GM23338 (cell line): ENCODE measurements at regions not wholly inside any gene's neighbourhood (a gene's known extent, or its start where the extent isn't known, plus 50 kb on each side); places are given as distances from the start of the nearest gene placed in this dataset.

Experiments
- ATAC-seq: fragments of 200-7000 bp; cut with Tn5 transposase; 3 replicates; pipeline ENCODE4 v1.9.1; 2020
- DNase-seq: peaks from one replicate; pipeline ENCODE4 v3.0.0-alpha.2; 2015; ENCODE audit warnings: low spot score
- H2AFZ ChIP-seq: fragments of 200-600 bp; sonication (generic); 2 replicates; pipeline ENCODE4 v1.8.0; 2016; ENCODE audit warnings: antibody characterized with exemption, mild to moderate bottlenecking, moderate library complexity
- H3F3A ChIP-seq: fragments of 200-600 bp; sonication (generic); replicated peaks from 2 replicates; pipeline ENCODE4 v1.8.0; 2017; ENCODE audit warnings: antibody characterized with exemption, mixed run types, low read depth
- H3K27ac ChIP-seq: fragments of 200-600 bp; sonication (generic); 2 replicates; pipeline ENCODE4 v1.6.1; 2016; ENCODE audit warnings: low read depth
- H3K27me3 ChIP-seq: fragments of 200-600 bp; sonication (generic); 2 replicates; pipeline ENCODE4 v1.8.0; 2016; ENCODE audit warnings: mild to moderate bottlenecking, mixed run types, moderate library complexity; ENCODE audit not compliant: insufficient read depth
- H3K36me3 ChIP-seq: fragments of 200-600 bp; sonication (generic); 2 replicates; pipeline ENCODE4 v1.8.0; 2016; ENCODE audit warnings: mild to moderate bottlenecking; ENCODE audit not compliant: insufficient read depth
- H3K4me1 ChIP-seq: fragments of 200-600 bp; sonication (generic); 2 replicates; pipeline ENCODE4 v1.8.0; 2016; ENCODE audit warnings: mild to moderate bottlenecking, moderate library complexity; ENCODE audit not compliant: insufficient read depth
- H3K4me2 ChIP-seq: fragments of 200-600 bp; sonication (generic); 2 replicates; pipeline ENCODE4 v1.7.1; 2017; ENCODE audit warnings: mixed run types
- H3K4me3 ChIP-seq: fragments of 200-600 bp; sonication (generic); 2 replicates; pipeline ENCODE4 v1.6.1; 2016; ENCODE audit warnings: mixed run types
- H3K79me2 ChIP-seq: fragments of 200-600 bp; sonication (generic); replicated peaks from 2 replicates; pipeline ENCODE4 v1.8.0; 2017; ENCODE audit warnings: mild to moderate bottlenecking; ENCODE audit not compliant: insufficient read depth
- H3K9me2 ChIP-seq: fragments of 200-600 bp; sonication (generic); 2 replicates; pipeline ENCODE4 v1.8.0; 2017; ENCODE audit not compliant: insufficient read depth
- H4K20me1 ChIP-seq: fragments of 200-600 bp; sonication (generic); replicated peaks from 2 replicates; pipeline ENCODE4 v1.8.0; 2017; ENCODE audit warnings: mild to moderate bottlenecking; ENCODE audit not compliant: insufficient read depth
- H3K27ac Mint-ChIP-seq: 2 replicates; pipeline ENCODE4 v1.8.0; 2020; ENCODE audit warnings: inconsistent platforms, mild to moderate bottlenecking, moderate library complexity, mixed read lengths
- H3K27me3 Mint-ChIP-seq: 3 replicates; pipeline ENCODE4 v1.8.0; 2022; ENCODE audit warnings: low read depth, mild to moderate bottlenecking, moderate library complexity, mixed read lengths, inconsistent platforms; ENCODE audit not compliant: insufficient read depth, poor library complexity
- H3K36me3 Mint-ChIP-seq: 3 replicates; pipeline ENCODE4 v1.8.0; 2021; ENCODE audit warnings: low read depth, mild to moderate bottlenecking, inconsistent platforms, moderate library complexity, mixed read lengths
- H3K4me1 Mint-ChIP-seq: 3 replicates; pipeline ENCODE4 v1.8.0; 2020; ENCODE audit warnings: mild to moderate bottlenecking, inconsistent platforms, mixed read lengths
- H3K4me3 Mint-ChIP-seq: 3 replicates; pipeline ENCODE4 v1.8.0; 2021; ENCODE audit warnings: moderate library complexity, mild to moderate bottlenecking, inconsistent platforms, mixed read lengths
- H3K9me3 Mint-ChIP-seq: 3 replicates; pipeline ENCODE4 v1.8.0; 2020; ENCODE audit warnings: moderate library complexity, mild to moderate bottlenecking, inconsistent platforms, mixed read lengths
- CREB1 ChIP-seq: fragments of 250-450 bp; sonication (Bioruptor Pico); IDR thresholded peaks from 2 replicates; pipeline ENCODE4 v1.5.0; 2020; ENCODE audit warnings: low read depth, mild to moderate bottlenecking, moderate library complexity
- ETS1 ChIP-seq: IDR thresholded peaks from 2 replicates; pipeline ENCODE4 v1.6.1; 2016; ENCODE audit warnings: antibody characterized with exemption
- EZH2phosphoT487 ChIP-seq: fragments of 200-600 bp; sonication (generic); IDR thresholded peaks from one replicate; pipeline ENCODE4 v1.8.1; 2018; ENCODE audit warnings: antibody characterized with exemption; ENCODE audit not compliant: unreplicated experiment
- JUNB ChIP-seq: IDR thresholded peaks from one replicate; pipeline ENCODE4 v1.6.1; 2016; ENCODE audit warnings: antibody characterized with exemption; ENCODE audit not compliant: unreplicated experiment
- NANOG ChIP-seq: IDR thresholded peaks from 2 replicates; pipeline ENCODE4 v1.6.1; 2016; ENCODE audit warnings: antibody characterized with exemption, borderline replicate concordance
- POLR2AphosphoS5 ChIP-seq: IDR thresholded peaks from 2 replicates; pipeline ENCODE4 v1.6.1; 2016; ENCODE audit warnings: antibody characterized with exemption, low read depth
- STAT1 ChIP-seq: IDR thresholded peaks from one replicate; pipeline ENCODE4 v1.6.1; 2016; ENCODE audit warnings: antibody characterized with exemption; ENCODE audit not compliant: unreplicated experiment
- ZNF114 ChIP-seq: fragments of 250-450 bp; sonication (Bioruptor Pico); IDR thresholded peaks from 2 replicates; pipeline ENCODE4 v1.5.0; 2020; ENCODE audit warnings: mild to moderate bottlenecking, moderate library complexity
- ZNF331 ChIP-seq: fragments of 250-450 bp; sonication (Bioruptor Pico); IDR thresholded peaks from 2 replicates; pipeline ENCODE4 v1.5.0; 2020; ENCODE audit warnings: low read depth, mild to moderate bottlenecking, moderate library complexity
- TF ChIP-seq, protein P1 (sequence below), 2 experiments: fragments of 200-600 bp in 1 of 2; sonication (generic) in 1 of 2; conservative IDR thresholded peaks; 2 replicates each; pipeline versions ENCODE4 v1.5.1 to v1.6.1; 2016 to 2017; ENCODE audit warnings: antibody characterized with exemption in 2 of 2, low read depth in 2 of 2, mild to moderate bottlenecking in 2 of 2, moderate library complexity in 1 of 2
- TF ChIP-seq, protein P2 (sequence below): IDR thresholded peaks from one replicate; pipeline ENCODE4 v1.6.1; 2018; ENCODE audit warnings: antibody characterized with exemption; ENCODE audit not compliant: unreplicated experiment

DNA sequence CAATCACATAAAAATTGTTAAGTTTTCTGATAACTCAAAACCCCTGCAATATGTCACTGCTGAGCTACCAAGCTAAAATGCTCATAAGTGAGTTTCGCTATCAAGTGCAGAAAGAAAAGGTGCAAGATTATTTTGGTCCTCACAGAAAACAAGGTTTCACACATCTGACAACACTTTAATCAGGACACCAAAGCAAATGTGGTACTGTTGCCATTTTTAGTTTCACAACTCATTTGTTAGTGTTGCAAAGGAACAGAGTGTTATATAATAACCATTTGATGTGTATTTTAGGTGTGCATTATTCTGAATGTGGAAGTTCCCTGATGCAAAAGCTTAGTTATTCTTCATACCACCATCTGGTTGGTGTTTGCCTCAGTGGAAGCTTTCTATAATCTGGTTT lies 956.2 kb downstream of the DSC3 start:
- H3K4me3 Mint-ChIP-seq = no peak overlapping the region
- H3K79me2 ChIP-seq = no peaks in the 10 kb centered on the region
- no peaks in the 10 kb centered on the region; the same call in 1 of the 2 replicates for H3K9me2 ChIP-seq
- no peaks in the 10 kb centered on the region for H3K27me3 ChIP-seq
- H2AFZ ChIP-seq = no peak overlapping the region
- no peaks in the 10 kb centered on the region for H3K4me1 ChIP-seq
- no peak for DNase-seq
- no peaks in the 10 kb centered on the region for H4K20me1 ChIP-seq
- no peaks in the 10 kb centered on the region; the same call in 2 of the 3 replicates for H3K4me1 Mint-ChIP-seq
- no peak overlapping the region for H3K4me2 ChIP-seq
- no peak for ATAC-seq
- H3K9me3 Mint-ChIP-seq = 0 out of 3 replicates have a peak, but pooled peaks cover 3% of the 10 kb centered on the region
- no peak overlapping the region for H3K27ac ChIP-seq
- H3F3A ChIP-seq = no peaks in the 10 kb centered on the region
- H3K27me3 Mint-ChIP-seq = peaks cover 4% of the 10 kb centered on the region
- no peak overlapping the region for H3K27ac Mint-ChIP-seq
- H3K4me3 ChIP-seq = no peak overlapping the region
- H3K36me3 Mint-ChIP-seq = no peaks in the 10 kb centered on the region
- no peaks in the 10 kb centered on the region for H3K36me3 ChIP-seq
- TF ChIP-seq JUNB (no peak), NANOG (no peak), EZH2phosphoT487 (no peak), ETS1 (no peak), STAT1 (no peak), ZNF114 (no peak), ZNF331 (CRISPR knock-in tag) (no peak), POLR2AphosphoS5 (no peak), CREB1 (CRISPR knock-in tag) (no peak)
- TF ChIP-seq, protein P1, sequence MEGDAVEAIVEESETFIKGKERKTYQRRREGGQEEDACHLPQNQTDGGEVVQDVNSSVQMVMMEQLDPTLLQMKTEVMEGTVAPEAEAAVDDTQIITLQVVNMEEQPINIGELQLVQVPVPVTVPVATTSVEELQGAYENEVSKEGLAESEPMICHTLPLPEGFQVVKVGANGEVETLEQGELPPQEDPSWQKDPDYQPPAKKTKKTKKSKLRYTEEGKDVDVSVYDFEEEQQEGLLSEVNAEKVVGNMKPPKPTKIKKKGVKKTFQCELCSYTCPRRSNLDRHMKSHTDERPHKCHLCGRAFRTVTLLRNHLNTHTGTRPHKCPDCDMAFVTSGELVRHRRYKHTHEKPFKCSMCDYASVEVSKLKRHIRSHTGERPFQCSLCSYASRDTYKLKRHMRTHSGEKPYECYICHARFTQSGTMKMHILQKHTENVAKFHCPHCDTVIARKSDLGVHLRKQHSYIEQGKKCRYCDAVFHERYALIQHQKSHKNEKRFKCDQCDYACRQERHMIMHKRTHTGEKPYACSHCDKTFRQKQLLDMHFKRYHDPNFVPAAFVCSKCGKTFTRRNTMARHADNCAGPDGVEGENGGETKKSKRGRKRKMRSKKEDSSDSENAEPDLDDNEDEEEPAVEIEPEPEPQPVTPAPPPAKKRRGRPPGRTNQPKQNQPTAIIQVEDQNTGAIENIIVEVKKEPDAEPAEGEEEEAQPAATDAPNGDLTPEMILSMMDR (conservative IDR thresholded peaks at IDR 0.05; ENCODE audit: low read depth in 2 of 2) = no peak

DNA sequence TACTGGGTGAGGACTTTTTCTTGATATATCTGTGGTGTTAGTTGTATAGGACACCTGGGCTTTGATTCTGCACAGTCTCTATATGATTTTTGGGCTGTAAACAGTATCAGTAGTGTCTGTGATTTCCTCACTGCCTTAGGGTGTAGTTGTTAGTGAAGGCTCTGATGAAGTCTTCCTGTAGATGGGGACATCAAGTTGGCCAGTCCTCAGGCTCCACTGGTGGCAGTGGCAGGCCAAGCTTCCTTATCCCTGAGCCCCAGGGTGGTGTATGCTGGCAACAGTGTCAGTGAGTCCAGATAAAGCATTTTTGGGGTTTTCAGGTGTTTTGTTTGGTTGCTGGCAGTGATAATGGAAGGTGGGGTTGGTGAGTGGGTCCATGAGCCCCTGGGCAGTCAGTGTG lies 961.4 kb downstream of the DSC3 start:
- H3K9me3 Mint-ChIP-seq = peaks cover 7% of the 10 kb centered on the region; the same call in 2 of the 3 replicates
- no peak overlapping the region; the same call in 1 of the 2 replicates for H3K27ac Mint-ChIP-seq
- Histone ChIP-seq H2AFZ (no peak overlapping the region), H3F3A (no peaks in the 10 kb centered on the region), H3K4me1 (no peaks in the 10 kb centered on the region), H3K27me3 (no peaks in the 10 kb centered on the region), H3K27ac (no peak overlapping the region), H3K9me2 (no peaks in the 10 kb centered on the region; the same call in 1 of the 2 replicates), H3K79me2 (no peaks in the 10 kb centered on the region), H3K4me3 (no peak overlapping the region), H3K4me2 (no peak overlapping the region), H4K20me1 (no peaks in the 10 kb centered on the region), H3K36me3 (no peaks in the 10 kb centered on the region)
- no peaks in the 10 kb centered on the region; the same call in 2 of the 3 replicates for H3K4me1 Mint-ChIP-seq
- no peak for ATAC-seq
- no peaks in the 10 kb centered on the region for H3K36me3 Mint-ChIP-seq
- DNase-seq = no peak
- H3K27me3 Mint-ChIP-seq = peaks cover 2% of the 10 kb centered on the region
- H3K4me3 Mint-ChIP-seq = no peak overlapping the region
- TF ChIP-seq, protein P1 (conservative IDR thresholded peaks at IDR 0.05; ENCODE audit: low read depth in 2 of 2) = no peak
- TF ChIP-seq ETS1 (no peak), ZNF114 (no peak), NANOG (no peak), EZH2phosphoT487 (no peak)
- TF ChIP-seq, protein P2, sequence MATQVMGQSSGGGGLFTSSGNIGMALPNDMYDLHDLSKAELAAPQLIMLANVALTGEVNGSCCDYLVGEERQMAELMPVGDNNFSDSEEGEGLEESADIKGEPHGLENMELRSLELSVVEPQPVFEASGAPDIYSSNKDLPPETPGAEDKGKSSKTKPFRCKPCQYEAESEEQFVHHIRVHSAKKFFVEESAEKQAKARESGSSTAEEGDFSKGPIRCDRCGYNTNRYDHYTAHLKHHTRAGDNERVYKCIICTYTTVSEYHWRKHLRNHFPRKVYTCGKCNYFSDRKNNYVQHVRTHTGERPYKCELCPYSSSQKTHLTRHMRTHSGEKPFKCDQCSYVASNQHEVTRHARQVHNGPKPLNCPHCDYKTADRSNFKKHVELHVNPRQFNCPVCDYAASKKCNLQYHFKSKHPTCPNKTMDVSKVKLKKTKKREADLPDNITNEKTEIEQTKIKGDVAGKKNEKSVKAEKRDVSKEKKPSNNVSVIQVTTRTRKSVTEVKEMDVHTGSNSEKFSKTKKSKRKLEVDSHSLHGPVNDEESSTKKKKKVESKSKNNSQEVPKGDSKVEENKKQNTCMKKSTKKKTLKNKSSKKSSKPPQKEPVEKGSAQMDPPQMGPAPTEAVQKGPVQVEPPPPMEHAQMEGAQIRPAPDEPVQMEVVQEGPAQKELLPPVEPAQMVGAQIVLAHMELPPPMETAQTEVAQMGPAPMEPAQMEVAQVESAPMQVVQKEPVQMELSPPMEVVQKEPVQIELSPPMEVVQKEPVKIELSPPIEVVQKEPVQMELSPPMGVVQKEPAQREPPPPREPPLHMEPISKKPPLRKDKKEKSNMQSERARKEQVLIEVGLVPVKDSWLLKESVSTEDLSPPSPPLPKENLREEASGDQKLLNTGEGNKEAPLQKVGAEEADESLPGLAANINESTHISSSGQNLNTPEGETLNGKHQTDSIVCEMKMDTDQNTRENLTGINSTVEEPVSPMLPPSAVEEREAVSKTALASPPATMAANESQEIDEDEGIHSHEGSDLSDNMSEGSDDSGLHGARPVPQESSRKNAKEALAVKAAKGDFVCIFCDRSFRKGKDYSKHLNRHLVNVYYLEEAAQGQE = no peak
